Thymus (tissue), 11 donors: ENCODE measurements at regions not wholly inside any gene's neighbourhood (a gene's known extent, or its start where the extent isn't known, plus 50 kb on each side); places are given as distances from the start of the nearest gene placed in this dataset.
"Not testable (repeated sequence)": the region's sequence is repeated elsewhere in the genome, so short reads cannot be mapped to it uniquely, and the experiment has no call there.

ENCODE experiments used
- DNase-seq, 9 donors: peaks; one replicate each; pipeline ENCODE4 v3.0.0-alpha.2; 2013; ENCODE audit warnings: low spot score in 9 of 9, low read depth in 6 of 9, missing footprints in 1 of 9
- H3K27ac ChIP-seq, 2 donors: one replicate each; pipeline ENCODE4 v1.5.1; 2013; ENCODE audit warnings: control low read depth in 1 of 2, low read depth in 1 of 2, low read length in 1 of 2, mild to moderate bottlenecking in 1 of 2, moderate library complexity in 1 of 2
- H3K27me3 ChIP-seq, 2 donors: one replicate each; pipeline ENCODE4 v1.5.1; 2013; ENCODE audit warnings: low read length in 1 of 2; ENCODE audit not compliant: control insufficient read depth in 2 of 2, insufficient read depth in 1 of 2
- H3K36me3 ChIP-seq, 2 donors: one replicate each; pipeline ENCODE4 v1.5.1; 2013; ENCODE audit warnings: low read length in 1 of 2, mild to moderate bottlenecking in 1 of 2, moderate library complexity in 1 of 2; ENCODE audit not compliant: control insufficient read depth in 2 of 2, insufficient read depth in 2 of 2
- H3K4me1 ChIP-seq, 2 donors: one replicate each; pipeline ENCODE4 v1.5.1; 2013; ENCODE audit warnings: low read length in 2 of 2; ENCODE audit not compliant: control insufficient read depth in 2 of 2, insufficient read depth in 2 of 2
- H3K4me3 ChIP-seq, 2 donors: one replicate each; pipeline ENCODE4 v1.5.1; 2013; ENCODE audit warnings: low read length in 2 of 2, control low read depth in 1 of 2, mild to moderate bottlenecking in 1 of 2
- H3K9me3 ChIP-seq, 2 donors: one replicate each; pipeline ENCODE4 v1.5.1; 2013; ENCODE audit warnings: low read length in 1 of 2, mild to moderate bottlenecking in 1 of 2; ENCODE audit not compliant: control insufficient read depth in 2 of 2, insufficient read depth in 1 of 2
- WGBS: extraction: QIAGEN DNeasy Blood & Tissue Kit; methylation state at CpG from one replicate; pipeline ENCODE4 v1.1.7; 2013; 5-methylcytosine and 5-hydroxymethylcytosine counted together
- donor health status: healthy.

DNA sequence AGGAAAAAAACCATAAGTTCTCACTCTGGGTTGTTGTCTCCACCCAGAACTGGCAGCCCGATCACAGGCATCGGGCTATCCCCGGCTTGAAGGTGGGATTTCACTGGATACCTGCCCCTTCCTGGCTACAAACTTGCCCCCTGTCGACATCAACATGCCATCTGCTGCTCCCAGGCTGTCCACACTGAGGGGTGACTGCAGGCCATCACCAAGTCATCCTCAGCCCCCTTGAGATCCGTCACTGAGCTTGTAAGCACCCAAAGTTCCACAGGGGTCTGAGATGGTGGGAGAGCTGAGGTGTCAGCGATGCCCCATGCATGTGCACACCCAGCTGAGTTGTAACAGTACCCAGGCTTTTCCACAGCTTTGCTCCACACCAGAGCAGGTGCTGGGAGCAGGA lies 211.0 kb downstream of the AMY1C start:
- no peaks in the 10 kb centered on the region for H3K27me3 ChIP-seq
- no peak overlapping the region for H3K27ac ChIP-seq
- H3K9me3 ChIP-seq: peaks cover 2 to 18% of the 10 kb centered on the region in 2 donors
- H3K4me3 ChIP-seq: no peak overlapping the region
- H3K4me1 ChIP-seq: no peaks in the 10 kb centered on the region
- H3K36me3 ChIP-seq: no peaks in the 10 kb centered on the region
- DNase-seq: no peak
- 91% methylated on average over 6 of the region's 6 CpGs for WGBS

DNA sequence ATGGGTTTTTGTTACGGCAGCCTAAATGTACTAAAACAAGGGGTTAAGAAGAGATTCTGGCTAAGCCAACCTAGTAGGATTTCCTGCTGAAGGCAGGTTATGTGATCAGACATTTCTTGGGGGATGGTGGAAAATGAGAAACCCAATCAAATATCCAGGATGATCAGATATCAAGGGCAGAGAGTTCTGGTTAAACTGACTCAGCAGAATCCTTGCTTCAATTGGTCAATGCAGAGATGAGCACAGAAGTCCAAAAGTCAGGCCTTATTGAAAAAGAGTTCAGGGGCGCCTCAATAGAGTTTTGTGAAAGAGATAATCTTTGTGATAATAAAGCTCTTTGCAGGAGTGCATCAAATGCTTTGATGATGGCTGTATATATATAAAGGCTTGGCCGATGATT lies 237.1 kb downstream of the AMY1C start:
- Histone ChIP-seq H3K36me3 (no peaks in the 10 kb centered on the region), H3K27me3 (no peaks in the 10 kb centered on the region), H3K4me3 (no peak overlapping the region), H3K9me3 (no peaks in the 10 kb centered on the region), H3K4me1 (no peaks in the 10 kb centered on the region), H3K27ac (no peak overlapping the region)
- 95% methylated on average over 3 of the region's 3 CpGs for WGBS
- no peak for DNase-seq

DNA sequence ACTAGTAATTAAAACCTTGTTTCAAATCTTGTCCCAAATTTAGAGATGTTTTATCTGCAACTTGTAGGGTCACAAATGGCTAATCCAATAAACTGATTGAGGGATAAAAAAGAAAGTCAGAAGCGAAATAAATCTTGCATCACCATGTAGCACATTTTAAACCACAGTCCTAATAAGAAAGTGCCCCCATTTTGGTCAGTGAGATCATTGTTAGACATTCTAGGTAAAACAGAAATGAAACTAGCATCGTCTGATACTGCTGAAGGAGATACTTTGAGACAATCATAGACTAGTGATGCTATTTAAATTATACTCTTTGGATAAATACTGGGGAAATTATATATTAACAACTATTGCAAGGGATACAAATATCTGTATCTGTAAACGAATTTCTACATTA lies 247.9 kb downstream of the AMY1C start:
- H3K9me3 ChIP-seq: no peaks in the 10 kb centered on the region
- no peaks in the 10 kb centered on the region for H3K4me1 ChIP-seq
- H3K27me3 ChIP-seq: no peaks in the 10 kb centered on the region
- no peak overlapping the region for H3K27ac ChIP-seq
- H3K4me3 ChIP-seq: no peak overlapping the region
- H3K36me3 ChIP-seq: no peaks in the 10 kb centered on the region
- DNase-seq: no peak
- 64% methylated on average over 3 of the region's 3 CpGs for WGBS

DNA sequence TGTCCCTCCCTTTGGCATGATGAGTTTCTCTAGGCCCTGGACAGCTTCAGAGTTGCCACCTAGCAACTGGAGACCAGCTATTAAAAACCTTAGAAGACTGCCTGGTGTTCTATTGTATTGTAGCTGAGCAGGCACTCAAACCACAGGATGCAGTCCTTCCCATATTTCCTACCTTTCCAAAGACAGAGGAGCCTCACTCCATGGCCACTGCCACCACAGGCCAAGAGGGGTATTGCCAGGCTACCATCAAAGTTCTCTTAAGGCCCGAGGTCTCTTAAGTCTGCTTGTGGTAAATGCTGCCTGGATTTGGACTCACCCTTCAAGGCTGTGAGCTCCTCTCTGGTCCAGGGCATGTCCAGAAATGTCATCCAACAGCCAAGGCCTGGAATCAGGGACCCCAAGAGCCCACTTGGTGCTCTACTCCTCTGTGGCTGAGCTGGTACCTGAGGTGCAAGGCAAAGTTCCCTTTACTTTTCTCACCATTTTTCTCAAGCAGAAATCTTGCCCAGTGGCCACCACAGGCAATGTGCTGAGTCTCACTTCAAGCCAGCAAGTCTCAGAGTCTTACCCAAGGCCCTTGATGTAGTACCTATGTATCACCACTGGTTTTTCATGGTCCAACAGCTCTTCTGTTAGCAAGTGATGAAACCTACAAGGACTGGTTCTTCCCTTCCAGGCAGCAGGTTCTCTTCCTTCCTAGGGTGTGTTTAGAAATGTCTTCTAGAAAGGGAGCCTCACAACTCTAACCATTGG lies 269.4 kb downstream of the AMY1C start:
- WGBS: 88% methylated on average over 1 of the region's 1 CpG
- Histone ChIP-seq H3K27ac (no peak overlapping the region), H3K9me3 (no peaks in the 10 kb centered on the region), H3K4me1 (no peaks in the 10 kb centered on the region), H3K27me3 (no peaks in the 10 kb centered on the region), H3K4me3 (no peak overlapping the region), H3K36me3 (no peaks in the 10 kb centered on the region)
- DNase-seq: no peak

DNA sequence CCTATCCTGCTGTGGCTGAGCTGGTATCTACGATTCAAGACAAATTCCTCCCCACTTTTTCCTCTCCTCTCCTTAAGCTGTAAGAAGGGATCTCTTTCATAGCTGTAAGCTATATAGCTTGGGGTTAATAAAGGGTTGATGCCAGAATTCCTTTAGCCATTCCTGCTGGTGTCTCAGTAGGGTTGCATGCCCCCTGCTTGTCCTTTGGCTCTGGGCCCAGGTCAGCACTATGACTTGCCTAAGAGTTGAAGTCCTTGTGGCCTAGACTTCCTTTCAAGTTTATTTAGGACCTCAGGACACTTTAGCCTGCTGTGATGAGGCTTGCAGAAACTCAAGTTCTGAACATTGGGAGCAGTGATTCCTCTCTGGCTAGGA lies 270.0 kb downstream of the AMY1C start:
- no peak overlapping the region for H3K4me3 ChIP-seq
- no peaks in the 10 kb centered on the region for H3K36me3 ChIP-seq
- no peaks in the 10 kb centered on the region for H3K4me1 ChIP-seq
- no peaks in the 10 kb centered on the region for H3K9me3 ChIP-seq
- DNase-seq: no peak
- H3K27ac ChIP-seq: no peak overlapping the region
- 81% methylated on average over 1 of the region's 1 CpG for WGBS
- H3K27me3 ChIP-seq: no peaks in the 10 kb centered on the region

DNA sequence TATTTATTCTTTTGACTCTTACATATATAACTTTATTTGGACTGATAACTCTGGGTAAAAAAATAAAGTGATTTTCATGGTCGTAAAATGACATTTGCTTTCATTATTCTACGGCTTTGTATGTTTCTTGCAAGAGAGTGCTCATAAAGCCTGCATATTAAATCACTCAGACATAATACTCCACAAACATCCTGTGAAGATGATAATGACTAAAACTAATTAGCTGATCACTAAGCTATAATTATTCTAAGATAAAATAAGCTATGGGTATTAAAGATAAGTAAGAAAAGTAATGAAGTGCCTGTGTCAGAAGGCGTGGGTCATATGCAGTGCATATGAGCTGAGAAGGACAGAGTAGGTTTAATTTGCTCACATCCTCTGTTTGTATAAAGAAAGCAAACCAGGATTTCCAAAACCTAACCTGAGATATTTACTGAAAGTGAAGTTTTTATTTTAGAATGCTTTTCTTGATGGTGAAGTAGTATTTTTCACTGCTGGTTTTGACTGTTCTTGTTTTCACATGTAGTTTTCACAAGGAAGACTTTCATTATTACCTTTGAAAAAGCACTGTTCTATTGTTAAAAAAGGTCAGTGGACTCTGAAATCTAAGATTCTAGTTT lies 278.8 kb downstream of the AMY1C start:
- Histone ChIP-seq H3K9me3 (no peaks in the 10 kb centered on the region), H3K4me1 (no peaks in the 10 kb centered on the region), H3K27ac (no peak overlapping the region), H3K27me3 (no peaks in the 10 kb centered on the region), H3K4me3 (no peak overlapping the region), H3K36me3 (no peaks in the 10 kb centered on the region)
- WGBS: 93% methylated on average over 3 of the region's 3 CpGs
- no peak for DNase-seq

DNA sequence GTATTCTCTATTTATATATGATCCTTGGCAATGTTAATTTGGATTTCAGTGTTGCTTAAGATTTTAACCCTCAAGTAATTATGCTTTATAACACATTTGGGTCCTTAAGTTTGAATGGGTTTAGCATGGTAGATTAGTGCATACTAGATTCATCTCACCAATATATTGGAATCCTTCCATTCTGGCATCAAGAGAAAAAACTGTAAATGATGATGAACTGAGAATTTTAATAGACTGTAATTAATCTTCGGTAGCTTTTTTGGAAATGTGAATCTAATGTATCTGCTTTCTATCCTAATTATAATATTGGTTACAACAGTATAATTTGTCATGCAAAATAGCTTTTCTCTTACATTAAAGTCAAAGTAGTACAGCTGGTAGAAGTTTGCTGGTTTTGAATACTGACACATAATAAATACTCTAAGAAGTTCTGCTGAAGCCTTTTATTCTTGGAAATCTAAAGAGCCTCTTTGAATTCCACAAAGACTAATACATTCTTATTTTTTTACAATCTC lies 279.8 kb downstream of the AMY1C start:
- WGBS: 98% methylated on average over 1 of the region's 1 CpG
- no peak overlapping the region for H3K27ac ChIP-seq
- H3K4me1 ChIP-seq: no peaks in the 10 kb centered on the region
- no peaks in the 10 kb centered on the region for H3K9me3 ChIP-seq
- no peaks in the 10 kb centered on the region for H3K36me3 ChIP-seq
- DNase-seq: no peak
- no peak overlapping the region for H3K4me3 ChIP-seq
- no peaks in the 10 kb centered on the region for H3K27me3 ChIP-seq

DNA sequence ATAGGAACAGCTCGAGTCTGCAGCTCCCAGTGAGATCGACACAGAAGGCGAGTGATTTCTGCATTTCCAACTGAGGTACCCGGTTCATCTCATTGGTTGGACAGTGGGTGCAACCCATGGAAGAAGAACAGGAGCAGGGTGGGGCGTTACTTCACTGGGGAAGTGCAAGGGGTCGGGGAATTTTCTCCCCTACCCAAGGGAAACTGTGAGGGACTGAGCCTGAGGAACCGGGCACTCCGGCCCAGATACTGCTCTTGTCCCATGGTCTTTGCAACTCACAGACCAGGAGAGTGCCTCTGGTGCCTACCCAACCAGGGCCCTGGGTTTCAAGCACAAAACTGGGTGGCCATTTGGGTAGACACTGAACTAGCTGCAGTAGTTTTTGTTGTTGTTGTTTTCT lies 307.1 kb downstream of the AMY1C start:
- no peak for DNase-seq
- Histone ChIP-seq H3K27ac (no peak overlapping the region), H3K4me3 (no peak overlapping the region), H3K27me3 (no peaks in the 10 kb centered on the region), H3K9me3 (peaks cover 2 to 16% of the 10 kb centered on the region in 2 donors), H3K36me3 (no peaks in the 10 kb centered on the region), H3K4me1 (no peaks in the 10 kb centered on the region)
- WGBS: 87% methylated on average over 8 of the region's 8 CpGs

DNA sequence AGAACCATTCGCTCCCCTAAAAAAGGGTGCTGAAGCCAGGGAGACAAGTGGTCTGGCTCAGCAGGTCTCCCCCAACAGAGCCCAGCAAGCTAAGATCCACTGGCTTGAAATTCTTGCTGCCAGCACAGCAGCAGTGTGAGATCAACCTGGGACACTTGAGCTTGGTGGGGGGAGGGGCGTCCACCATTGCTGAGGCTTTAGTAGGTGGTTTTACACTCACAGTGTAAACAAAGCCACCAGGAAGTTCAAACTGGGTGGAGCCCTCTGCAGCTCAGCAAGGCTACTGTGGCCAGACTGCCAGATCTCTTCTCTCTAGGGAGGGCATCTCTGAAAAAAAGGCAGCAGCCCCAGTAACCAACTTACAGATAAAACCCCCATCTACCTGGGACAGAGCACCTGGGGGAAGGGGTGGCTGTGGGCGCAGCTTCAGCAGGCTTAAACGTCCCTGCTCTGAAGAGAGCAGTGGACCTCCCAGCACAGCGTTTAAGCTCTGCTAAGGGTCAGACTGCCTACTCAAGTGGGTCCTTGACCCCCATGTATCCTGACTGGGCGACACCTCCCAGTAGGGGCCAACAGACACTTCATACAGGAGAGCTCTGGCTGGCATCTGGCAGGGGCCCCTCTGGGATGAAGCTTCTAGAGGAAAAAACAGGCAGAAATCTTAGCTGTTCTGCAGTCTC lies 307.7 kb downstream of the AMY1C start:
- H3K27ac ChIP-seq, DNase-seq, H3K4me3 ChIP-seq, H3K27me3 ChIP-seq, H3K36me3 ChIP-seq, H3K4me1 ChIP-seq: not testable (repeated sequence)
- 89% methylated on average over 6 of the region's 6 CpGs for WGBS
- peaks cover 2 to 12% of the 10 kb centered on the region in 2 donors for H3K9me3 ChIP-seq
